A673 (cell line): ENCODE measurements at regions not wholly inside any gene's neighbourhood (a gene's known extent, or its start where the extent isn't known, plus 50 kb on each side); places are given as distances from the start of the nearest gene placed in this dataset.

Source experiments
- BruUV-seq: library from RNA; stranded (reverse); fragments of 400-500 nt; replicated peaks from 2 replicates; lab custom pipeline; 2021; lab: Mats Ljungman, UMichigan
- CTCF ChIA-PET: fragments of 300-600 bp; sonication (Branson Sonifier 250); formaldehyde crosslinking; loops from one replicate; lab custom pipeline; 2022; ENCODE audit warnings: antibody characterized with exemption; lab: Charles Lee
- POLR2A ChIA-PET: fragments of 300-600 bp; sonication (Branson Sonifier 250); formaldehyde crosslinking; loops from one replicate; lab custom pipeline; 2022; ENCODE audit warnings: antibody characterized with exemption; ENCODE audit not compliant: low non-redundant PET; lab: Charles Lee
- DNase-seq: peaks from one replicate; pipeline ENCODE4 v3.0.0-alpha.2; 2015; ENCODE audit warnings: low spot score
- H3K27ac ChIP-seq: fragments of 200-600 bp; sonication (generic); 2 replicates; pipeline ENCODE4 v1.5.1; 2016; ENCODE audit warnings: mixed run types, low read depth, mild to moderate bottlenecking, mixed read lengths, antibody characterized with exemption, low read length; ENCODE audit not compliant: poor library complexity, severe bottlenecking
- H3K27me3 ChIP-seq: fragments of 200-600 bp; sonication (generic); replicated peaks from 2 replicates; pipeline ENCODE4 v1.6.1; 2017; ENCODE audit warnings: mixed run types, low read depth, mild to moderate bottlenecking, mixed read lengths, antibody characterized with exemption, low read length; ENCODE audit not compliant: insufficient read depth, poor library complexity
- H3K36me3 ChIP-seq: fragments of 200-600 bp; sonication (generic); 2 replicates; pipeline ENCODE4 v1.6.1; 2016; ENCODE audit warnings: mixed run types, mild to moderate bottlenecking, mixed read lengths, antibody characterized with exemption, low read length; ENCODE audit not compliant: insufficient read depth, poor library complexity, severe bottlenecking
- H3K4me1 ChIP-seq: fragments of 200-600 bp; sonication (generic); 2 replicates; pipeline ENCODE4 v1.6.1; 2017; ENCODE audit warnings: mixed run types, mild to moderate bottlenecking, mixed read lengths, antibody characterized with exemption, low read length; ENCODE audit not compliant: insufficient read depth, poor library complexity, severe bottlenecking
- H3K4me3 ChIP-seq: fragments of 200-600 bp; sonication (generic); 2 replicates; pipeline ENCODE4 v1.5.1; 2016; ENCODE audit warnings: low read depth, mixed run types, mild to moderate bottlenecking, mixed read lengths, low read length; ENCODE audit not compliant: poor library complexity, severe bottlenecking
- H3K9me3 ChIP-seq: fragments of 200-600 bp; sonication (generic); 2 replicates; pipeline ENCODE4 v1.6.1; 2016; ENCODE audit warnings: mixed run types, low read depth, mild to moderate bottlenecking, mixed read lengths, antibody characterized with exemption, low read length; ENCODE audit not compliant: poor library complexity, severe bottlenecking
- CTCF ChIP-seq: fragments of 300-800, 200-600 bp; sonication (generic); conservative IDR thresholded peaks from 2 replicates; pipeline ENCODE4 v1.5.1; 2017; ENCODE audit warnings: low read depth, mild to moderate bottlenecking, antibody characterized with exemption, low read length, moderate library complexity, mixed read lengths
- EZH2 ChIP-seq: fragments of 200-600 bp; sonication (generic); IDR thresholded peaks from 2 replicates; pipeline ENCODE4 v1.6.1; 2017; ENCODE audit warnings: borderline replicate concordance, low read depth, mild to moderate bottlenecking, mixed read lengths, antibody characterized with exemption, low read length; ENCODE audit not compliant: poor library complexity, severe bottlenecking
- intact Hi-C: fragments of 100-400 bp; cut with micrococcal nuclease; formaldehyde crosslinking; loops from one replicate; pipeline ENCODE4 v1.10.0; 2022; ENCODE audit not compliant: unreplicated experiment

DNA sequence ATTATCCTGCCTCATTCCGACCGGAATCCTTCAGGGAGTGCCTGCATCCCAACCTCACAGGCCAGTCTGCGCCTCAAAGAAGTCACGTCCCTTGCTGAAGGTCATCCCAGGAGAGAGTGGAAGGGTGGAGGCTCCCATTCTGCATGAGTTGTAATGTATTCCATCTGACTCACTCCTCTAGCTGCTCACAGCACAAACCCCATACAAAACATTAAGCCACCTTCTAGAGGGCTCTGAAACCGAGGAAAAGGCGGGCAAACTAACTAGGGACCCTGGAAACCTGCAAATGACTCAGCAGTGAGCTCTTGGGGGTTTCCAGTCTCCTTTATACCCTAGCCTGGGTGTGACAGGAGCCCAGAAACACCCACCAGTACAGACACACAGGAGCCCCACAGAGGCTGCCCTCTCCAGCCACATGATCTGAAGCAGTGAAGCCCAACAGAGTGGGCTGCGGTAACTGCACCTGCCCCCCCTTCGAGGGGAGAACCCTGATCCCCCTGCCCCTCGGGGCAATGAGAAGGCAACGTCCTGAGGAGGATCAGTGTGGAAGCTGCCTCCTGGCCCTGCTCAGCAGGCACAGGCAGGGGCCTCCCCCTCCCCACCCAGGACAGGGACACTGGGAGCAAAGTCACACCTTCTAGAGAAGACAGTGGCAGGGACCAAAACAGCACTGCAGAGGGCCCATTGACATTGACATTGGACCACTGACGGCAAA lies 69.3 kb upstream of the SNTG2 start:
- no peak overlapping the region for H3K4me3 ChIP-seq
- DNase-seq = no peak
- ChIA-PET POLR2A (no interaction called here), CTCF (no interaction called here)
- intact Hi-C loops = no loop called here
- no TSS peak for BruUV-seq
- TF ChIP-seq CTCF (no peak), EZH2 (no peak)
- H3K4me1 ChIP-seq = no peaks in the 10 kb centered on the region
- H3K9me3 ChIP-seq = no peaks in the 10 kb centered on the region
- H3K36me3 ChIP-seq = no peaks in the 10 kb centered on the region
- no peak overlapping the region for H3K27ac ChIP-seq
- no peaks in the 10 kb centered on the region for H3K27me3 ChIP-seq

- TF ChIP-seq EZH2 (no peak), CTCF (no peak)
- Histone ChIP-seq H3K27ac (no peak overlapping the region), H3K4me3 (no peak overlapping the region), H3K36me3 (no peaks in the 10 kb centered on the region), H3K9me3 (no peaks in the 10 kb centered on the region), H3K27me3 (no peaks in the 10 kb centered on the region), H3K4me1 (no peaks in the 10 kb centered on the region)
- no TSS peak for BruUV-seq
- intact Hi-C loops = no loop called here
- ChIA-PET POLR2A (no interaction called here), CTCF (no interaction called here)
- no peak for DNase-seq
These were observed 70.3 kb upstream of the SNTG2 start for GRCh38 chr2:880201-880970.

DNA sequence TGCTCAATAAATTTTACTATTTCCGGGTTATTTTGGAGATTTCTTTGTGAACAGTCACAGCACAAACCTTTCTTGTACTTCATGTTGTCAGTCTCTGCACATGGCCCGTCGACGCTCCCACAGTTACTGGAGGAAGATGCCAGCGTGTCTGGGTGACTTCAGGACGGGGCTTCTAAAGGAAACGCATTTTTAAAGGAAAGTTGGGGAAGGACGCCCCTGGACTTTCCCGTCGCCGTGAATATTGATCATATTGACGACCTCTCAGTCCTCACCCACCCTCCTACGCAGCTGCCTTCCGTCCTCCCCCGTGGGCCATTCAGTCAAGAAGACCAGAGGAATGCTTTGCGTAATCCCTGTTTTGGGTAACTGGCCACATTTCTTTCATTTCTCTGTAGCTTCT lies 71.1 kb upstream of the SNTG2 start:
- DNase-seq = no peak
- ChIA-PET CTCF (no interaction called here), POLR2A (no interaction called here)
- Histone ChIP-seq H3K27ac (no peak overlapping the region), H3K36me3 (no peaks in the 10 kb centered on the region), H3K27me3 (no peaks in the 10 kb centered on the region), H3K9me3 (no peaks in the 10 kb centered on the region), H3K4me3 (no peak overlapping the region), H3K4me1 (no peaks in the 10 kb centered on the region)
- TF ChIP-seq EZH2 = no peak
- no peak for TF ChIP-seq CTCF
- intact Hi-C loops = no loop called here
- no TSS peak for BruUV-seq
